Fibroblast of lung (primary cell): ENCODE measurements at regions not wholly inside any gene's neighbourhood (a gene's known extent, or its start where the extent isn't known, plus 50 kb on each side); places are given as distances from the start of the nearest gene placed in this dataset.

ENCODE experiments used
- CTCF ChIP-seq, 2 donors: IDR thresholded peaks in 1 of 2; conservative IDR thresholded peaks in 1 of 2; 1 replicate in 1 of 2; 2 replicates in 1 of 2; pipeline ENCODE4 v1.5.1; 2011 to 2012; ENCODE audit warnings: low read length in 2 of 2, control low read depth in 1 of 2, inconsistent platforms in 1 of 2, low read depth in 1 of 2, mild to moderate bottlenecking in 1 of 2
- EZH2 ChIP-seq: IDR thresholded peaks from 2 replicates; pipeline ENCODE4 v1.5.1; 2012; ENCODE audit warnings: low read length, control low read depth, mild to moderate bottlenecking; ENCODE audit errors: missing control alignments

- TF ChIP-seq CTCF (conservative IDR thresholded peaks at IDR 0.05 in 1 of 2, IDR thresholded peaks at IDR 0.05 in 1 of 2; ENCODE audit: low read depth in 1 of 2, low read length in 2 of 2) (no peak), EZH2 (no peak)
These were observed 271.3 kb downstream of the FGFR2 start for GRCh38 chr10:121326905-121327304.
